IPS DF 4.7 (cell line): ENCODE measurements at regions not wholly inside any gene's neighbourhood (a gene's known extent, or its start where the extent isn't known, plus 50 kb on each side); places are given as distances from the start of the nearest gene placed in this dataset.
"Not testable (repeated sequence)": the region's sequence is repeated elsewhere in the genome, so short reads cannot be mapped to it uniquely, and the experiment has no call there.

ENCODE experiments used
- DNase-seq: peaks from one replicate; pipeline ENCODE4 v3.0.0-alpha.2; 2013; ENCODE audit warnings: low spot score; ENCODE audit errors: extremely low read depth

GRCh38 chr2:186379052-186379451, 107.0 kb upstream of the ZC3H15 start:
- no peak for DNase-seq

GRCh38 chr2:186380805-186381204, 105.3 kb upstream of the ZC3H15 start:
- DNase-seq = no peak

GRCh38 chr2:186381573-186381972, 104.5 kb upstream of the ZC3H15 start:
- DNase-seq = no peak

DNA sequence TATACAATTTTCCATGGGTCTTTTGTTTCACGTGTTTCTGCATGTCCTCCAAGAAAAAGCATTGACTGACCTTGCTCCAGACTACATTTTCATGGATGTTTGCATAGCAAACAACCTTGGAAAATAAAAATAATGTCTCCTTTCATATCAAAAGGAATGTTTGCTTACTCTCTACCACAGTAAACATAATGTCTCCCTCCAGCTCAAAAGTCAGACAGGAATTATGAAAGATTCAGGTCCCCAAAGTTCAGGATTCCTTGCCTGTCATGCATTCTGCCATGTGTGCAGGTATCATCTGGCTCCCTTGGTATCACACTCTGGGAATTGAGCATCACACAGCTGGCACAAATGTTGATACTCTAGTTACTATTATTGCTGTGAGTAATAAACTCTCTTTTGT, 103.1 kb upstream of the ZC3H15 start:
- DNase-seq = no peak

- DNase-seq = no peak
These were observed 101.8 kb upstream of the ZC3H15 start for GRCh38 chr2:186384226-186384625.

DNA sequence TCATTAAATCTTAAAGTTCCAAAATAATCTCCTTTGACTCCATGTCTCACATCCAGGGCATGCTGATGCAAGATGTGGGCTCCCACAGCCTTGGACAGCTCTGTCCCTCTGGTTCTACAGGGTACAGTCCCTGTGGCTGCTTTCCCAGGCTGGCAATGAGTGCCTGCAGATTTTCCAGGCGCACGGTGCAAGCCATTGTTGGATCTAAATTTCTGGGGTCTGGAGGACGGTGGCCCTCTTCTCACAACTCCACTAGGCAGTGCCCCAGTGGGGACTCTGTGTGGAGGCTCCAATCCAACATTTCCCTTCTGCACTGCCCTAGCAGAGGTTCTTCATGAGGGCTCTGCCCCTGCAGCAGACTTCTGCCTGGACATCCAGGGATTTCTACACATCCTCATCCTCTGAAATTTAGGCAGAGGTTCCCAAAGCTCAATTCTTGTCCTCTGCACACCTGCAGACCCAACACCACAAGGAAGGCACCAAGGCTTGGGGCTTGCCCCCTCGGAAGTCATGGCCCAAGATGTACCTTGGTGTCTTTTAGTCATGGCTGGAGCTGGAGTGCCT, 100.3 kb upstream of the ZC3H15 start:
- not testable (repeated sequence) for DNase-seq

- DNase-seq = no peak
These were observed 86.9 kb upstream of the ZC3H15 start for GRCh38 chr2:186399082-186399644.

- no peak for DNase-seq
These were observed 80.2 kb upstream of the ZC3H15 start for GRCh38 chr2:186405842-186406241.

DNA sequence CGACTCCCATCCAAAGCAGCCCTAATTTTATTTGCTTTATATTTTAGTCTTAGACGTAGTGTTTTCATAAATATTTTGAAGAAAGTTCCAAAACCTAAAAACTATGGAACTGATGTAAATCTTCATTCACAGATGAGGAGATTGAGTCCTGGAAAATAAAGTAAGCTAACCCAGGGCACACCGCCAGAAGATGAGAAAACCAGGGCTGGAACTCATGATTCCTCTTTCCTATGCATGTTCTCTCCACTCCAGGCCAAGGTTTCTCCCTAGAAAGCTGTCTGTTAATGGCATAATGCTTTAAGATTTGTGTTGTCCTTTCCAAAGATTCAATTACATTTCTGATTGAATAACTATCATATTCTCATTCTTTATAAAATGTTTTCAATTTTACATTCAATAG, 78.4 kb upstream of the ZC3H15 start:
- DNase-seq = no peak

- no peak for DNase-seq
These were observed 75.3 kb upstream of the ZC3H15 start for GRCh38 chr2:186410802-186411201.

DNA sequence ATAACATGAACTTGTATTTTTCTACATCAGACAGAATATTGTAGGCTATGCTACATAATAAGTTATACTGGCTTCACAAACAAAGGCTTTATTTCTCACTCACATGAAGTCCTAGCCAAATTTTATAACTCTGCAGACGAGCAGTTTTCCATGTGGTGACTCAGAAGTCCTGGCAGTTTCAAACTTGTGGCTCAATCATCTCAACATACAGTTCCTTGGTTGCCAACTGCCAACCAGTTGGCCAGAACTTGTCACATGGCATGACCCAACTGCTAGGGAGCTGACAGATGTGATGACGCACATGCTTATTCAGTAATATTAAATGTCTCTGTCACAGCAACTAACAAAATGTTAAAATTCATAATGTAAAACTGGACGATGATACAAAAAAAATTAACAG, 63.8 kb upstream of the ZC3H15 start:
- no peak for DNase-seq

DNA sequence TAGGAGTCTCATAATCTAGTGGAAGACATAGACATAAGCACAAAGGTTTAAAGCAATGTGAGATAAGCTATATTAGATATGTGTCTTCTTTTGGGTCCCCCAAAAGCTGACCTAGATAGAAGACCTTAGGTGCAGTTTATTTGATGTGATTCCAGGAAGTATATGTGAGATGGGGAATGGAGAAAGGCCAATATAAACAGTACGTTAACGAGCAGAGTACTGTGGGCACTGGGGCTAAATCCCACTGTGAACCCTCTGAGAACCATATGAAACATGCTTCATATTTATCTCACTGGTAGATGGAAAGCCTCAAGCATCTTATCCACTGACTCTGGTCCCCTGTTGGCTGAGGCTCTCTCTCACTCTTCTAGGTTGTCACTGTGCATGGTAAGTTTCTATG, 62.6 kb upstream of the ZC3H15 start:
- DNase-seq = no peak

GRCh38 chr2:186424265-186424664, 61.8 kb upstream of the ZC3H15 start:
- DNase-seq = no peak

DNA sequence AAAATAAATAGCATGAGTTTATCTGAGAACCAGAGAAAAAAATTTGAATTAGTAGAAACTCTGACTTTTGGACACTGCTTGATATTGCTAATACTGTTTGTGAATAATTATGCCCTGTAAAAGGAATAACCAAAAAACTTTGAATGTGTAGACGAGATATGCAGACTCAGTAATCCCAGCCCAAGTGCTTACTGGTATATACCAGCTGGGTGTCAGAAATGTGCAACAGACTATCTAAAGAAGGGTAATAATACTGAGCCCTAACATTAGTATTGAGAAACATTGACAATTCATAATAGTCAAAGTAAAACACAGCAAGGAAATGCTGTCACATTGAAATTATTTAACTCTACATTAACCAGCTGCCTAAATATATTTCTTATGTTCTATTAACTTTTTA, 60.5 kb upstream of the ZC3H15 start:
- DNase-seq = no peak

DNA sequence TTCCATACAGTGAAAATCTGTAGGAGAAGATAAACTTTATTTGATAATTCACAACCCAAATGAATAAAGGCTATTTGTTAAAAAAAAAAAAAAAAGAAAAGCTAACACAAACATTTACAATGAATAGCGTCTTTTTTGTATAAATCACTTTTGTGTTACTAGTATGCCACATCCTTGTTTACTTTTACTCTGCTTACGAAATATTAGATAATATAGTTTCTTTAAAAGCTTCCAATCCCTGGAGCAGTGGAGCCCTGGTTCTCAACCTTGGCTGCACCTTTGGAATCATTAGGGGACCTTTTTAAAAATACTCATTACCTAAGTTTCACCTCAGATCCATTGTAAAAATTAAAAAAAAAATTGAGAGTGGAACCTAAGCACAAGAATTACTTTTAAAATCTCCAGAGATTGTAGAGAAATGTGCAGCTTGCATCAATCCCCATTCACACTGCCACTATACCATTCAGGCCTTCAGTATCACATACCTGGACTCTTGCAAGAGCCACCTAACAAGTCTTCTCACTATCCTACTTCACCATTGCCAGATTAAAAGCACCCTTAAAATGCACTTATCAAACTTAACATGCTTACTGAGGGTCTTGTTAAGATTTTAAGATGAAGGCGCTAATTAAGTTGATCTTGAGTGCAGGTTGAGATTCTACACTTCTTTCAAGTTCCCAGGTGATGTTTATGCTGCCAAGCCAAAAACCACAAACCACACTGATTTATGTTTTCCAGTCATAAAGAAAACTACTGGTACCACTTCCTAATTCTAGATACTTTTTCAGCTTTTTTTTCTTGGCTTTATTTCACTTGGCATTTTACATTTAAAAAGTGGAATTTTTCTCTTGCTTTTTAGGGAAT, 59.7 kb upstream of the ZC3H15 start:
- DNase-seq = no peak

- DNase-seq = not testable (repeated sequence)
These were observed 59.1 kb upstream of the ZC3H15 start for GRCh38 chr2:186427017-186427350.

- DNase-seq = no peak
These were observed 58.1 kb upstream of the ZC3H15 start for GRCh38 chr2:186427970-186428369.

DNA sequence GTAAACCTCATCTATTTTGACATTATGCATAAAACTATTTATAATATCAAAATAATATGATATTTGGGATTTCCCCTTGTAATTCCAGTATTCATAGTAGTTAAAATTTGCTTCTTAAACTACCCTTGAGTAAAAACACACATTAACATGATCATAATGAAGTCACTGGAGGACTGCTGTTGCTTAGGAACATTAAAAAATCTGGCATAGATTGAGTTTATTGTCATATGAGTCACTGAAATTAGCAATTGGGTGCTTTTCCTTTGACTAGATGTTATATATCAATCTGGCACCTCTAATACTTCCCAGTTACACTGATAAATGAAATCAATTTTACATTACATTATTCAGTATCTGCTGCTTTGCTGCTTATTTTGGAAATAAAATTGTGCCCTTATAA, 57.0 kb upstream of the ZC3H15 start:
- DNase-seq = no peak

- no peak for DNase-seq
These were observed 54.8 kb upstream of the ZC3H15 start for GRCh38 chr2:186431306-186431705.

- DNase-seq = no peak
These were observed 53.0 kb upstream of the ZC3H15 start for GRCh38 chr2:186433040-186433439.

- no peak for DNase-seq
These were observed 52.2 kb upstream of the ZC3H15 start for GRCh38 chr2:186433777-186434432.
